H9 (cell line): ENCODE measurements at regions not wholly inside any gene's neighbourhood (a gene's known extent, or its start where the extent isn't known, plus 50 kb on each side); places are given as distances from the start of the nearest gene placed in this dataset.

Experiments
- DNase-seq: peaks from one replicate; pipeline ENCODE4 v3.0.0-alpha.2; 2017
- H2AFZ ChIP-seq: one replicate; pipeline ENCODE4 v1.6.1; 2013; ENCODE audit warnings: mild to moderate bottlenecking, low read length, control low read depth, moderate library complexity
- H2AK5ac ChIP-seq: 2 replicates; pipeline ENCODE4 v1.6.1; 2013; ENCODE audit warnings: low read length, control low read depth, mixed read lengths; ENCODE audit not compliant: insufficient read length
- H2BK120ac ChIP-seq: one replicate; pipeline ENCODE4 v1.6.1; 2013; ENCODE audit warnings: low read depth, mild to moderate bottlenecking, low read length, control low read depth, inconsistent platforms; ENCODE audit not compliant: poor library complexity, severe bottlenecking
- H2BK12ac ChIP-seq: 2 replicates; pipeline ENCODE4 v1.6.1; 2013; ENCODE audit warnings: low read length, control low read depth, mixed read lengths, low read depth; ENCODE audit not compliant: insufficient read length
- H2BK15ac ChIP-seq: 2 replicates; pipeline ENCODE4 v1.6.1; 2013; ENCODE audit warnings: low read depth, low read length, control low read depth
- H2BK20ac ChIP-seq: one replicate; pipeline ENCODE4 v1.6.1; 2013; ENCODE audit warnings: low read depth, mild to moderate bottlenecking, low read length, control low read depth, inconsistent platforms; ENCODE audit not compliant: poor library complexity, severe bottlenecking
- H2BK5ac ChIP-seq: 2 replicates; pipeline ENCODE4 v1.6.1; 2013; ENCODE audit warnings: low read length, control low read depth, mixed read lengths; ENCODE audit not compliant: insufficient read length
- H3K14ac ChIP-seq: 2 replicates; pipeline ENCODE4 v1.6.1; 2013; ENCODE audit warnings: low read length, control low read depth; ENCODE audit not compliant: insufficient read depth
- H3K18ac ChIP-seq: 2 replicates; pipeline ENCODE4 v1.6.1; 2013; ENCODE audit warnings: low read depth, mild to moderate bottlenecking, mixed read lengths, low read length, control low read depth; ENCODE audit not compliant: insufficient read length
- H3K23ac ChIP-seq: 2 replicates; pipeline ENCODE4 v1.6.1; 2013; ENCODE audit warnings: low read length, control low read depth, mixed read lengths, low read depth; ENCODE audit not compliant: insufficient read length
- H3K23me2 ChIP-seq: 2 replicates; pipeline ENCODE4 v1.6.1; 2013; ENCODE audit warnings: low read depth, mild to moderate bottlenecking, mixed read lengths, low read length, control low read depth; ENCODE audit not compliant: insufficient read length, poor library complexity, severe bottlenecking
- H3K27ac ChIP-seq: 2 replicates; pipeline ENCODE4 v1.5.1; 2013; ENCODE audit warnings: low read length, control low read depth, mixed read lengths, low read depth; ENCODE audit not compliant: insufficient read length
- H3K27me3 ChIP-seq: 2 replicates; pipeline ENCODE4 v1.6.1; 2013; ENCODE audit warnings: low read length, control low read depth, inconsistent platforms; ENCODE audit not compliant: insufficient read depth
- H3K4ac ChIP-seq: 2 replicates; pipeline ENCODE4 v1.6.1; 2013; ENCODE audit warnings: low read depth, mild to moderate bottlenecking, control low read depth, inconsistent platforms, low read length, moderate library complexity
- H3K4me1 ChIP-seq: 2 replicates; pipeline ENCODE4 v1.6.1; 2013; ENCODE audit warnings: low read length, control low read depth, inconsistent platforms; ENCODE audit not compliant: insufficient read depth
- H3K4me2 ChIP-seq: 2 replicates; pipeline ENCODE4 v1.6.1; 2013; ENCODE audit warnings: low read length, control low read depth, mixed read lengths; ENCODE audit not compliant: insufficient read length, insufficient read depth
- H3K56ac ChIP-seq: 2 replicates; pipeline ENCODE4 v1.6.1; 2013; ENCODE audit warnings: low read depth, mild to moderate bottlenecking, mixed read lengths, low read length, control low read depth; ENCODE audit not compliant: insufficient read length
- H3K79me1 ChIP-seq: 2 replicates; pipeline ENCODE4 v1.6.1; 2013; ENCODE audit warnings: low read depth, mild to moderate bottlenecking, moderate library complexity, low read length, control low read depth, inconsistent platforms; ENCODE audit not compliant: insufficient read depth, poor library complexity, severe bottlenecking
- H3K79me2 ChIP-seq: 2 replicates; pipeline ENCODE4 v1.6.1; 2013; ENCODE audit warnings: low read length, control low read depth, inconsistent platforms; ENCODE audit not compliant: insufficient read depth
- H3K9ac ChIP-seq: 2 replicates; pipeline ENCODE4 v1.6.1; 2013; ENCODE audit warnings: low read length, control low read depth, mixed read lengths; ENCODE audit not compliant: insufficient read length; ENCODE audit errors: extremely low read depth
- H3K9me3 ChIP-seq: one replicate; pipeline ENCODE4 v1.6.1; 2013; ENCODE audit warnings: low read depth, low read length, inconsistent platforms; ENCODE audit not compliant: control insufficient read depth
- H3T11ph ChIP-seq: one replicate; pipeline ENCODE4 v1.6.1; 2013; ENCODE audit warnings: mild to moderate bottlenecking, low read length, control low read depth, inconsistent platforms
- H4K20me1 ChIP-seq: one replicate; pipeline ENCODE4 v1.6.1; 2013; ENCODE audit not compliant: control insufficient read depth, insufficient read length, insufficient read depth
- H4K5ac ChIP-seq: 2 replicates; pipeline ENCODE4 v1.6.1; 2013; ENCODE audit warnings: low read depth, mild to moderate bottlenecking, mixed read lengths, low read length, control low read depth; ENCODE audit not compliant: insufficient read length
- H4K8ac ChIP-seq: replicated peaks from 2 replicates; pipeline ENCODE4 v1.6.1; 2013; ENCODE audit warnings: low read length, control low read depth, mixed read lengths, low read depth; ENCODE audit not compliant: insufficient read length
- H4K91ac ChIP-seq: 2 replicates; pipeline ENCODE4 v1.6.1; 2013; ENCODE audit warnings: low read depth, mild to moderate bottlenecking, moderate library complexity, mixed read lengths, low read length, control low read depth; ENCODE audit not compliant: insufficient read length
- H3K27ac Mint-ChIP-seq, 3 experiments: 2 replicates in 2 of 3; 3 replicates in 1 of 3; pipeline ENCODE4 v1.8.0; 2020 to 2021; ENCODE audit warnings: mixed read lengths in 3 of 3, mild to moderate bottlenecking in 1 of 3, moderate library complexity in 1 of 3
- H3K27me3 Mint-ChIP-seq: 2 replicates; pipeline ENCODE4 v1.8.0; 2021; ENCODE audit warnings: low read depth, mild to moderate bottlenecking, moderate library complexity, mixed read lengths
- H3K36me3 Mint-ChIP-seq, 3 experiments: 2 replicates in 2 of 3; 3 replicates in 1 of 3; pipeline ENCODE4 v1.8.0; 2020 to 2021; ENCODE audit warnings: low read depth in 3 of 3, mixed read lengths in 3 of 3; ENCODE audit not compliant: insufficient read depth in 1 of 3
- H3K4me1 Mint-ChIP-seq, 2 experiments: 2 replicates each; pipeline ENCODE4 v1.8.0; 2020; ENCODE audit warnings: mixed read lengths in 2 of 2
- H3K4me3 Mint-ChIP-seq, 2 experiments: 2 replicates in 1 of 2; 3 replicates in 1 of 2; pipeline ENCODE4 v1.8.0; 2020 to 2021; ENCODE audit warnings: mild to moderate bottlenecking in 2 of 2, mixed read lengths in 2 of 2, moderate library complexity in 1 of 2
- H3K9me3 Mint-ChIP-seq, 2 experiments: 2 replicates in 1 of 2; 3 replicates in 1 of 2; pipeline ENCODE4 v1.8.0; 2020; ENCODE audit warnings: mild to moderate bottlenecking in 2 of 2, mixed read lengths in 2 of 2, moderate library complexity in 1 of 2
- WGBS: extraction: QIAGEN DNeasy Blood & Tissue Kit; methylation state at CpG from one replicate; pipeline ENCODE4 v1.1.7; 2013; ENCODE audit warnings: missing lambda C conversion rate, low lambda C conversion rate, mixed read lengths; ENCODE audit not compliant: insufficient read length; ENCODE audit errors: extremely low coverage; 5-methylcytosine and 5-hydroxymethylcytosine counted together
- TF ChIP-seq, protein P1 (sequence below): fragments of 200-600 bp; sonication (generic); conservative IDR thresholded peaks from 3 replicates; pipeline ENCODE4 v1.8.0; 2021; ENCODE audit warnings: antibody characterized with exemption, mild to moderate bottlenecking

DNA sequence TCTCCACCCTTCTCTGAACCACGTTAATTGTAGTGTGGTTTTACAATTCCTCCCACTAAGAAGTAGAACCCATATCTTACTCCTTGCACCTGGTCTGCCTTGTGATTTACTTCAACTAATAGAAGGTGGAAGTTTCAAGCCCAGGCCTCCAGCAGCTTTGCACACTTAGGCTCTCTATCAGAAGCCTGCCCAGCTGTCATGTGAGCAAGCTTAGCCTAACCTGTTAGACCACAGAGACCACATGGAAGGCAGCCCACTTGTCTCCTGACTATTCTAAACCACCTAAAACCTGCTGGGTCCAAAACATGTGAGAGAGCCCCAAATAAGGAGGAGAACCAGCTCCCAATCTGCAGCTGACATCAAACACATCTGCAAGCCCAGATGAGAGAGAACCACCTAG is 127.6 kb upstream of the BTBD3 start:
- Histone ChIP-seq H3K56ac (no peak overlapping the region), H3K18ac (no peak overlapping the region), H3K79me1 (no peaks in the 10 kb centered on the region), H3K23ac (no peak overlapping the region), H2BK20ac (no peak overlapping the region), H2BK5ac (no peak overlapping the region), H3K4me1 (peaks cover 2% of the 10 kb centered on the region; the same call in 1 of the 2 replicates), H4K91ac (no peak overlapping the region), H4K8ac (no peak overlapping the region), H3K4ac (no peak overlapping the region), H3K27me3 (no peaks in the 10 kb centered on the region), H2BK120ac (no peak overlapping the region), H3K27ac (no peak overlapping the region), H3K14ac (no peak overlapping the region), H2BK15ac (no peak overlapping the region), H3K79me2 (no peaks in the 10 kb centered on the region), H3K9ac (no peak overlapping the region), H3K23me2 (no peaks in the 10 kb centered on the region), H4K20me1 (no peaks in the 10 kb centered on the region), H2BK12ac (no peak overlapping the region), H2AFZ (no peak overlapping the region), H2AK5ac (no peak overlapping the region), H3K4me2 (no peak overlapping the region), H4K5ac (no peak overlapping the region), H3T11ph (no peak overlapping the region), H3K9me3 (no peaks in the 10 kb centered on the region)
- TF ChIP-seq, protein P1, sequence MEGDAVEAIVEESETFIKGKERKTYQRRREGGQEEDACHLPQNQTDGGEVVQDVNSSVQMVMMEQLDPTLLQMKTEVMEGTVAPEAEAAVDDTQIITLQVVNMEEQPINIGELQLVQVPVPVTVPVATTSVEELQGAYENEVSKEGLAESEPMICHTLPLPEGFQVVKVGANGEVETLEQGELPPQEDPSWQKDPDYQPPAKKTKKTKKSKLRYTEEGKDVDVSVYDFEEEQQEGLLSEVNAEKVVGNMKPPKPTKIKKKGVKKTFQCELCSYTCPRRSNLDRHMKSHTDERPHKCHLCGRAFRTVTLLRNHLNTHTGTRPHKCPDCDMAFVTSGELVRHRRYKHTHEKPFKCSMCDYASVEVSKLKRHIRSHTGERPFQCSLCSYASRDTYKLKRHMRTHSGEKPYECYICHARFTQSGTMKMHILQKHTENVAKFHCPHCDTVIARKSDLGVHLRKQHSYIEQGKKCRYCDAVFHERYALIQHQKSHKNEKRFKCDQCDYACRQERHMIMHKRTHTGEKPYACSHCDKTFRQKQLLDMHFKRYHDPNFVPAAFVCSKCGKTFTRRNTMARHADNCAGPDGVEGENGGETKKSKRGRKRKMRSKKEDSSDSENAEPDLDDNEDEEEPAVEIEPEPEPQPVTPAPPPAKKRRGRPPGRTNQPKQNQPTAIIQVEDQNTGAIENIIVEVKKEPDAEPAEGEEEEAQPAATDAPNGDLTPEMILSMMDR = no peak
- Mint-ChIP-seq H3K4me1 (peaks cover 22% of the 10 kb centered on the region in 2 experiments), H3K4me3 (no peak overlapping the region), H3K36me3 (no peaks in the 10 kb centered on the region), H3K27ac (no peak overlapping the region; a peak in 1 of 7 replicates), H3K27me3 (peaks cover 3% of the 10 kb centered on the region; the same call in 1 of the 2 replicates), H3K9me3 (no peaks in the 10 kb centered on the region)
- WGBS = no CpG with 5 or more reads among the region's 1 CpG
- no peak for DNase-seq
